ENCODE measurements at regions not wholly inside any gene's neighbourhood (a gene's known extent, or its start where the extent isn't known, plus 50 kb on each side); places are given as distances from the start of the nearest gene placed in this dataset.

- TF ChIP-seq, protein P1, sequence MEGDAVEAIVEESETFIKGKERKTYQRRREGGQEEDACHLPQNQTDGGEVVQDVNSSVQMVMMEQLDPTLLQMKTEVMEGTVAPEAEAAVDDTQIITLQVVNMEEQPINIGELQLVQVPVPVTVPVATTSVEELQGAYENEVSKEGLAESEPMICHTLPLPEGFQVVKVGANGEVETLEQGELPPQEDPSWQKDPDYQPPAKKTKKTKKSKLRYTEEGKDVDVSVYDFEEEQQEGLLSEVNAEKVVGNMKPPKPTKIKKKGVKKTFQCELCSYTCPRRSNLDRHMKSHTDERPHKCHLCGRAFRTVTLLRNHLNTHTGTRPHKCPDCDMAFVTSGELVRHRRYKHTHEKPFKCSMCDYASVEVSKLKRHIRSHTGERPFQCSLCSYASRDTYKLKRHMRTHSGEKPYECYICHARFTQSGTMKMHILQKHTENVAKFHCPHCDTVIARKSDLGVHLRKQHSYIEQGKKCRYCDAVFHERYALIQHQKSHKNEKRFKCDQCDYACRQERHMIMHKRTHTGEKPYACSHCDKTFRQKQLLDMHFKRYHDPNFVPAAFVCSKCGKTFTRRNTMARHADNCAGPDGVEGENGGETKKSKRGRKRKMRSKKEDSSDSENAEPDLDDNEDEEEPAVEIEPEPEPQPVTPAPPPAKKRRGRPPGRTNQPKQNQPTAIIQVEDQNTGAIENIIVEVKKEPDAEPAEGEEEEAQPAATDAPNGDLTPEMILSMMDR (IDR thresholded peaks at IDR 0.05), result no peak
- Histone ChIP-seq H3K9me3 (no peaks in the 10 kb centered on the region), H3K27me3 (no peaks in the 10 kb centered on the region), H3K4me1 (no peaks in the 10 kb centered on the region), H3K36me3 (no peaks in the 10 kb centered on the region), H3K4me3 (no peak overlapping the region), H3K27ac (no peak overlapping the region), H3K9ac (ENCODE audit: low read depth in 2 of 2, low read length in 2 of 2) (no peak overlapping the region)
- no peak for DNase-seq
- intact Hi-C loops (cut with DNase I), result no loop called here
These were observed 141.2 kb downstream of the PMAIP1 start for GRCh38 chr18:60040971-60041370.

DNA sequence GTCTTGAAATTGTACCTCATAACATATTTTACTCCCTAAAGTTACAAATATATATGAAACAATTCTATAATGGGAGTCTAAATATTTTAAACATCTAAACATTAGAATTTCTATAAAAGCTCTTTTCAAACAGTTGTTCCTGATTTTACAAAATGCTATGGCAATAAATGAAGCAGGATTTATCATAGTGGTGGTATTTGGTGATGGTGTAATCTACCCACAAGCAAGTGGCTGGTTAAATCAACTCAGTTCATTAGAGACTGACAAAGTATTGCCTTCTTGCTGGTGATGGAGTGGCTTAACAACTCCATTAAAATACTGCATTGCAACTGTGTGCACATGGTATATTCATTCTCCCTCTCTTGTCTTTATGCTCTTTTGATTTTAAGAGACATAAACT is 138.9 kb downstream of the PMAIP1 start:
- Histone ChIP-seq H3K27ac (no peak overlapping the region), H3K9ac (ENCODE audit: low read depth in 2 of 2, low read length in 2 of 2) (no peak overlapping the region), H3K9me3 (no peaks in the 10 kb centered on the region), H3K27me3 (no peaks in the 10 kb centered on the region), H3K4me1 (no peaks in the 10 kb centered on the region), H3K36me3 (no peaks in the 10 kb centered on the region), H3K4me3 (no peak overlapping the region)
- DNase-seq, result no peak
- intact Hi-C loops (cut with DNase I), result no loop called here
- TF ChIP-seq, protein P1 (IDR thresholded peaks at IDR 0.05), result no peak

- no peak overlapping the region for H3K4me3 ChIP-seq
- H3K9ac ChIP-seq (ENCODE audit: low read depth in 2 of 2, low read length in 2 of 2), result no peak overlapping the region
- H3K4me1 ChIP-seq, result no peaks in the 10 kb centered on the region
- no peak overlapping the region for H3K27ac ChIP-seq
- no peaks in the 10 kb centered on the region for H3K9me3 ChIP-seq
- TF ChIP-seq, protein P1 (IDR thresholded peaks at IDR 0.05), result no peak
- H3K27me3 ChIP-seq, result no peaks in the 10 kb centered on the region
- DNase-seq, result no peak
- H3K36me3 ChIP-seq, result no peaks in the 10 kb centered on the region
- intact Hi-C loops (cut with DNase I), result no loop called here
These were observed 127.6 kb downstream of the PMAIP1 start for GRCh38 chr18:60027397-60027796.

GRCh38 chr18:60024857-60025256 is 125.1 kb downstream of the PMAIP1 start:
- Histone ChIP-seq H3K36me3 (no peaks in the 10 kb centered on the region), H3K9me3 (no peaks in the 10 kb centered on the region), H3K27ac (no peak overlapping the region), H3K27me3 (no peaks in the 10 kb centered on the region), H3K4me1 (no peaks in the 10 kb centered on the region), H3K4me3 (no peak overlapping the region), H3K9ac (ENCODE audit: low read depth in 2 of 2, low read length in 2 of 2) (no peak overlapping the region)
- DNase-seq, result no peak
- TF ChIP-seq, protein P1 (IDR thresholded peaks at IDR 0.05), result no peak
- intact Hi-C loops (cut with DNase I), result no loop called here

- no peaks in the 10 kb centered on the region for H3K36me3 ChIP-seq
- no peak overlapping the region for H3K9ac ChIP-seq (ENCODE audit: low read depth in 2 of 2, low read length in 2 of 2)
- H3K27me3 ChIP-seq, result no peaks in the 10 kb centered on the region
- H3K27ac ChIP-seq, result no peak overlapping the region
- DNase-seq, result no peak
- intact Hi-C loops (cut with DNase I), result no loop called here
- H3K4me1 ChIP-seq, result no peaks in the 10 kb centered on the region
- TF ChIP-seq, protein P1 (IDR thresholded peaks at IDR 0.05), result no peak
- H3K9me3 ChIP-seq, result no peaks in the 10 kb centered on the region
- H3K4me3 ChIP-seq, result no peak overlapping the region
These were observed 124.5 kb downstream of the PMAIP1 start for GRCh38 chr18:60024345-60024744.
